GM12892 (cell line): ENCODE measurements at regions not wholly inside any gene's neighbourhood (a gene's known extent, or its start where the extent isn't known, plus 50 kb on each side); places are given as distances from the start of the nearest gene placed in this dataset.

ENCODE experiments used
- POLR2A ChIP-seq: IDR thresholded peaks from 2 replicates; pipeline ENCODE4 v1.6.1; 2011; ENCODE audit warnings: low read depth, low read length, control low read depth
- POLR2AphosphoS5 ChIP-seq: IDR thresholded peaks from 2 replicates; pipeline ENCODE4 v1.6.1; 2011; ENCODE audit warnings: low read depth, low read length, control low read depth

GRCh38 chr20:11677428-11677827 is 240.3 kb upstream of the BTBD3 start:
- TF ChIP-seq POLR2AphosphoS5 (no peak), POLR2A (no peak)
